Endothelial cell of umbilical vein (primary cell): ENCODE measurements at regions not wholly inside any gene's neighbourhood (a gene's known extent, or its start where the extent isn't known, plus 50 kb on each side); places are given as distances from the start of the nearest gene placed in this dataset.

Source experiments
- BruUV-seq: library from RNA; stranded (reverse); fragments of 400-500 nt; replicated peaks from 2 replicates; lab custom pipeline; 2021; lab: Mats Ljungman, UMichigan
- CTCF ChIA-PET: fragments of 300-600, 350-600 bp; sonication (Branson Sonifier 250); formaldehyde crosslinking; loops from one replicate; lab custom pipeline; 2021; ENCODE audit warnings: antibody characterized with exemption, inconsistent platforms; lab: Charles Lee
- POLR2A ChIA-PET: fragments of 300-600, 350-600 bp; sonication (Branson Sonifier 250); formaldehyde crosslinking; loops from one replicate; lab custom pipeline; 2021; ENCODE audit warnings: antibody characterized with exemption, inconsistent platforms; lab: Charles Lee
- DNase-seq: peaks from one replicate; pipeline ENCODE4 v3.0.0-alpha.2; 2011; ENCODE audit warnings: low read depth, low spot score
- FAIRE-seq: peaks from 2 replicates; lab custom pipeline; 2011; peaks lifted over from hg19 to GRCh38; lab: Jason Lieb, UNC
- H2AFZ ChIP-seq: 2 replicates; pipeline ENCODE4 v1.6.0; 2012; ENCODE audit warnings: low read depth, low read length, control low read depth, inconsistent platforms
- H3K27ac ChIP-seq: 2 replicates; pipeline ENCODE4 v1.5.1; 2011; ENCODE audit warnings: low read depth, mild to moderate bottlenecking, control low read depth, low read length, moderate library complexity; ENCODE audit not compliant: insufficient read depth
- H3K27me3 ChIP-seq, 2 experiments: 2 replicates each; pipeline versions ENCODE4 v1.6.0 to v1.6.1; 2011; ENCODE audit warnings: low read length in 2 of 2, mixed read lengths in 1 of 2; ENCODE audit not compliant: control insufficient read depth in 2 of 2, insufficient read depth in 2 of 2
- H3K36me3 ChIP-seq, 2 experiments: 2 replicates in 1 of 2; 3 replicates in 1 of 2; pipeline ENCODE4 v1.5.1; 2011; ENCODE audit warnings: low read length in 2 of 2, mild to moderate bottlenecking in 1 of 2, moderate library complexity in 1 of 2; ENCODE audit not compliant: control insufficient read depth in 2 of 2, insufficient read depth in 2 of 2; ENCODE audit errors: extremely low read depth in 1 of 2
- H3K4me1 ChIP-seq: 3 replicates; pipeline ENCODE4 v1.5.1; 2011; ENCODE audit warnings: mild to moderate bottlenecking, low read length; ENCODE audit not compliant: control insufficient read depth, insufficient read depth; ENCODE audit errors: extremely low read depth
- H3K4me2 ChIP-seq: 2 replicates; pipeline ENCODE4 v1.6.1; 2011; ENCODE audit warnings: low read length, control low read depth, mixed read lengths; ENCODE audit not compliant: insufficient read depth
- H3K4me3 ChIP-seq, 3 experiments: fragments of 200-600 bp in 1 of 3; sonication (generic), shearing (Covaris generic) in 1 of 3; replicated peaks in 1 of 3; 2 replicates each; pipeline ENCODE4 v1.5.1; 2011 to 2016; ENCODE audit warnings: control low read depth in 3 of 3, low read length in 3 of 3, mild to moderate bottlenecking in 2 of 3, inconsistent platforms in 1 of 3, low read depth in 1 of 3, moderate library complexity in 1 of 3; ENCODE audit not compliant: insufficient read depth in 1 of 3
- H3K79me2 ChIP-seq: 2 replicates; pipeline ENCODE4 v1.6.0; 2012; ENCODE audit warnings: low read length, inconsistent platforms; ENCODE audit not compliant: control insufficient read depth, insufficient read depth
- H3K9ac ChIP-seq: replicated peaks from 2 replicates; pipeline ENCODE3; 2011; ENCODE audit warnings: low read length, control low read depth; ENCODE audit not compliant: insufficient read depth; ENCODE audit errors: extremely low read depth
- H3K9me1 ChIP-seq: replicated peaks from 3 replicates; pipeline ENCODE4 v1.6.0; 2011; ENCODE audit warnings: mild to moderate bottlenecking, low read length; ENCODE audit not compliant: control insufficient read depth, insufficient read depth; ENCODE audit errors: extremely low read depth
- H3K9me3 ChIP-seq: replicated peaks from 2 replicates; pipeline ENCODE4 v1.5.1; 2012; ENCODE audit warnings: low read length, inconsistent platforms; ENCODE audit not compliant: control insufficient read depth, insufficient read depth
- H4K20me1 ChIP-seq: replicated peaks from 2 replicates; pipeline ENCODE3; 2011; ENCODE audit warnings: mild to moderate bottlenecking, low read length; ENCODE audit not compliant: control insufficient read depth, insufficient read depth; ENCODE audit errors: extremely low read depth
- CTCF ChIP-seq, 2 donors: IDR thresholded peaks; 1 replicate in 1 of 2; 2 replicates in 1 of 2; pipeline ENCODE4 v1.5.1; 2011; ENCODE audit warnings: low read length in 2 of 2, mild to moderate bottlenecking in 2 of 2, moderate library complexity in 2 of 2, control low read depth in 1 of 2, inconsistent platforms in 1 of 2, low read depth in 1 of 2; ENCODE audit not compliant: insufficient read depth in 1 of 2; ENCODE audit errors: extremely low read depth in 1 of 2
- EZH2 ChIP-seq: IDR thresholded peaks from 2 replicates; pipeline ENCODE4 v1.6.1; 2012; ENCODE audit warnings: borderline replicate concordance, low read depth, mild to moderate bottlenecking, moderate library complexity, low read length, inconsistent platforms; ENCODE audit not compliant: severe bottlenecking
- FOS ChIP-seq: IDR thresholded peaks from 2 replicates; pipeline ENCODE4 v1.6.1; 2011; ENCODE audit warnings: mild to moderate bottlenecking, low read length, moderate library complexity, borderline replicate concordance; ENCODE audit not compliant: insufficient read depth
- GATA2 ChIP-seq: IDR thresholded peaks from 2 replicates; pipeline ENCODE4 v1.7.0; 2011; ENCODE audit warnings: low read depth, mild to moderate bottlenecking, moderate library complexity, mixed read lengths, low read length; ENCODE audit not compliant: insufficient read length, insufficient read depth
- JUN ChIP-seq: IDR thresholded peaks from 2 replicates; pipeline ENCODE4 v1.6.1; 2011; ENCODE audit warnings: borderline replicate concordance, low read depth; ENCODE audit not compliant: insufficient read length, insufficient read depth
- MAX ChIP-seq: IDR thresholded peaks from 2 replicates; pipeline ENCODE4 v1.6.1; 2011; ENCODE audit not compliant: insufficient read depth, insufficient read length
- MYC ChIP-seq: IDR thresholded peaks from one replicate; pipeline ENCODE4 v1.6.1; 2011; ENCODE audit warnings: mild to moderate bottlenecking, low read depth, low read length
- POLR2A ChIP-seq: IDR thresholded peaks from 2 replicates; pipeline ENCODE4 v1.6.1; 2012; ENCODE audit warnings: low read depth, mild to moderate bottlenecking, control low read depth, low read length
- POLR2AphosphoS5 ChIP-seq: IDR thresholded peaks from 2 replicates; pipeline ENCODE4 v1.6.1; 2012; ENCODE audit warnings: low read depth, mild to moderate bottlenecking, control low read depth, low read length, moderate library complexity; ENCODE audit not compliant: insufficient read depth
- dilution Hi-C: fragments of 300-500 bp; cut with MboI; formaldehyde crosslinking; loops from one replicate; pipeline ENCODE4 v1.15.0; 2019; ENCODE audit warnings: low sequenced_read_pairs; ENCODE audit not compliant: extremely low pct_ligation_motif_present
- intact Hi-C: fragments of 100-400 bp; cut with micrococcal nuclease; formaldehyde crosslinking; loops from one replicate; pipeline ENCODE4 v1.10.0; 2022

GRCh38 chr7:109391240-109391639 lies 821.6 kb downstream of the DNAJB9 start:
- Histone ChIP-seq H3K4me1 (no peaks in the 10 kb centered on the region), H3K9me1 (no peaks in the 10 kb centered on the region), H3K79me2 (no peaks in the 10 kb centered on the region), H2AFZ (no peak overlapping the region), H3K27ac (no peak overlapping the region), H3K4me3 (no peak overlapping the region), H3K9me3 (no peaks in the 10 kb centered on the region), H3K27me3 (no peaks in the 10 kb centered on the region), H3K4me2 (no peak overlapping the region), H4K20me1 (no peaks in the 10 kb centered on the region), H3K9ac (no peak overlapping the region), H3K36me3 (no peaks in the 10 kb centered on the region)
- intact Hi-C loops, result no loop called here
- ChIA-PET POLR2A (no interaction called here), CTCF (no interaction called here)
- BruUV-seq, result no TSS peak
- DNase-seq, result no peak
- TF ChIP-seq FOS (no peak), POLR2AphosphoS5 (no peak), GATA2 (no peak), EZH2 (no peak), POLR2A (no peak), JUN (no peak), MAX (no peak), MYC (no peak), CTCF (IDR thresholded peaks at IDR 0.05; ENCODE audit: extremely low read depth in 1 of 2, insufficient read depth in 1 of 2, low read depth in 1 of 2, low read length in 2 of 2) (no peak)
- FAIRE-seq, result no peak
- dilution Hi-C loops, result no loop called here
